HG02870 (cell line): ENCODE measurements at regions not wholly inside any gene's neighbourhood (a gene's known extent, or its start where the extent isn't known, plus 50 kb on each side); places are given as distances from the start of the nearest gene placed in this dataset.

ENCODE experiments used
- ATAC-seq: cut with Tn5 transposase; IDR thresholded peaks from one replicate; pipeline ENCODE4 v1.9.1; 2021; ENCODE audit warnings: mild to moderate bottlenecking, moderate library complexity; ENCODE audit not compliant: unreplicated experiment

- ATAC-seq = no peak
Measured at GRCh38 chr3:31482493-31483200, 50.1 kb upstream of the STT3B start.
